ENCODE measurements at regions not wholly inside any gene's neighbourhood (a gene's known extent, or its start where the extent isn't known, plus 50 kb on each side); places are given as distances from the start of the nearest gene placed in this dataset.

- TF ChIP-seq CTCF (conservative IDR thresholded peaks at IDR 0.05), result no peak
- TF ChIP-seq EZH2 (IDR thresholded peaks at IDR 0.05; ENCODE audit: low read depth), result no peak
Observed at GRCh38 chr1:99122039-99122438, 117.4 kb upstream of the PLPPR5 start.

Data from PC-9 (cell line).